Right lung (tissue), 2 donors: ENCODE measurements at regions not wholly inside any gene's neighbourhood (a gene's known extent, or its start where the extent isn't known, plus 50 kb on each side); places are given as distances from the start of the nearest gene placed in this dataset.
"Not testable (repeated sequence)": the region's sequence is repeated elsewhere in the genome, so short reads cannot be mapped to it uniquely, and the experiment has no call there.

Source experiments
- DNase-seq, 2 donors: peaks; one replicate each; pipeline ENCODE4 v3.0.0-alpha.2; 2013

DNA sequence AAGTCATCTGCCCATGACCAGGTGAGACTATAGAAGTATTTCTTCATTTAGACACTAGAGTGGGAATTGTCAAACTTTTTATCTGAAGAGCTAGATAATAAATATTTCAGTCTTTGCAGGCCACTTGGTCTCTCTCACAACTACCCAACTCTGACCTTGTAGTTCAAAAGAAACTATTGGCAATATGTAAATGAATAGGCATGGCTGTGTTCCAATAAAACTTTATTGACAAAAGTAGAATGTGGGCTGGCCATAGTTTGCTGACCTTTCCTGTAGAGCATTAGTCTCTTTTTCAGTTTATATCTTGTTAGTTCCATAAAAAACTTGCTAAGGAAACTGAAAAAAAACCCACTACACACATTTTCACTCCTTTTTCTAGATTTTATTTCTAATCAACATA is 535.5 kb downstream of the PRR16 start:
- no peak for DNase-seq

DNA sequence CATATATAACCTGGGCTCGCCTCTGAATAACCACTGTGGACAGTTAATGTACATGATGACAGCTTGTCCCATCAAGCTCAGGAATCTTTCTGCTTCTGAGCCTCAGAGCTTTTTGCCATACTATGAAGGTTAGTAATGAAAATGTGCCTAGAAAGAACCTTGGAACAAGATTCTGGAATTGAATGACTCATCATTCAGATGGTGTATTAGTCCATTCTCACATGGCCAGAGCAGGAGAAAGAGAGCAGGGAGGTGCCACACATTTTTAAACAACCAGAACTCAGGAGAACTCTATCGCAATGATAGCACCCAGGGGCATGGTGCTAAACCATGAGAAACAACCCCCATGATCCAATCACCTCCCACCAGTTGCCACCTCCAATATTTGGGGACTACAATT is 542.1 kb downstream of the PRR16 start:
- DNase-seq = no peak

DNA sequence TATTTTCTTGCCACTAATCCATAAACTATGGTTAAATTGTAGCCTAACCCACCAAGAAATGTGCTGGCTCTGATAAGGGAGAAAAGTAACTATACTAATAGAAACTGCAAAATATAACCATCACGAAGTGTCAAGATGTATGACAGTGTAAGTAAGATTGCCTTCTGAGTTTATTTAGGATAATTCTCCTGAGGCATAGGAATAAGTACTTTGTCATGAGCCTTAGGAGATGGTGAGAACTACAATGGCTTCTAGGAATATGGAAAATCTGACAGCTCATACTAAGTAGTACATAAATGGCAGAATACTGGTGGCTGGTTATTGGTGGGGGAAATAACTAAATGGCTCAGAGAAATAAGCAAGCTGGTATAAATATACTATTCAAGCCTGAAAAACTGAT is 543.9 kb downstream of the PRR16 start:
- DNase-seq = no peak

DNA sequence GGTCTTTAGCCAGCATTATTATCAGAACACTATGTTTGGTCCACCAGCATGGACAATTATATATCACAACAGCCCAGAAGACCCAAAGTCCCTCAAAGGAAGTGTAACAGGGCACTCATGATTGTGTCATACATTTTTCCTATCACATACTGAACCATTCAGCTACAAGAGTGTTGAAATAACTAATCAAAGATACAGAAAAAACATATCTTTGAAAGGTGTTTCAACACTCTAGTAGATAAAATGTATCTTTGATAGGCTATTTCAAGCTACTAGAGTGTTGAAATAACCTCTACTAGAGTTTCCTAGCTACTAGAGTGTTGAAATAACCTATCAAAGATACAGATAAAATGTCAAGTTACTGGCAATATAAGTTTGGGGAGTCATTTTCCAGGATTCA is 545.0 kb downstream of the PRR16 start:
- DNase-seq = no peak

DNA sequence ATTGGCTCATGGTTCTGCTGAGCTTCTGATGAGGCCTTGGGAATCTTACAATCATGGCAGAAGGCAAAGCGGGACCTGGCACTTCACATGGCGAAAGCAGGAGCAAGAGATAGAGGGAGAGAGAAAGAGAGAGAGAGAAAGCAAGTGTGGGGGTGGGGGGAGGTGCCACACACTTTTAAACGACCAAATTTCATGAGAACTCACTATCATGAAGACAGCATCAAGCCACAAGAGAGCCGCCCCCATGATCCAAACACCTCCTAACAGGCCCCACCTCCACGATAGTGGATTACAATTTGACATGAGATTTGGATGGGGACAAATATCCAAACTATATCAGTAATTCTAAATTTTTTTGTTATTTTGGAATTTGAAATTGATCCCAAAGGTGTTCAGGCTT is 553.9 kb downstream of the PRR16 start:
- DNase-seq = no peak

DNA sequence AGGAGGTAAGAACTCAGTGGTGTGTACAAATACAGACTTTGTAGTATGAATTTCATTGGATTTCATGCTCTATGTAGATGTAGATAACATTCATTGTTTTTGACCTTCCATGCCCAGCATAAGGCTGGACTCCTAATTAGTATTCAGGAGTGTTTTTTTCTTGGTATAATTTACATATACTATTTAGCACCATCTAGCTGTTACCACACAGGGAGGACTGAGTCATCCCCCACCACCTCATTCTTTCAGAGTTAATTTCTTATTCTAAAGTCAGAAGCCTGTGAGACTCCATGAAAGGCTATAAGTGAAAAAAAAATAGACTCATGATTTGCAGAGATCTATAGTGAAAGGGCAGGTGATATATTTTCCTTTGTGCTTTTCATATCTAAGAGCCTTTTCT is 555.0 kb downstream of the PRR16 start:
- DNase-seq = no peak

DNA sequence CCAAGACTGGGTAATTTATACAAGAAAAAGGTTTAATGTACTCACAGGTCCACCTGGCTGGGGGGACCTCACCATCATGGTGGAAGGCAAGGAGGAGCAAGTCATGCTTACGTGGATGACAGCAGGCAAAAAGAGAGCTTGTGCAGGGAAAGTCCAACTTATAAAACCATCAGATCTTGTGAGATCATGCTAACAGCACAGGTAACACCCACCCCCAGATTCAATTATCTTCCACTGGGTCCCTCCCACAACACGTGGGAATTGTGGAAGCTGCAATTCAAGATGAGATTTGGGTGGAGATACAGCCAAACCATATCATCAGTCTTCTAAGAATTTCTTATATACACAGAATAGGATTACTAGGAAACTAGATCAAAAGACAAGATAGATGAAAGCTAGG is 555.6 kb downstream of the PRR16 start:
- no peak for DNase-seq

DNA sequence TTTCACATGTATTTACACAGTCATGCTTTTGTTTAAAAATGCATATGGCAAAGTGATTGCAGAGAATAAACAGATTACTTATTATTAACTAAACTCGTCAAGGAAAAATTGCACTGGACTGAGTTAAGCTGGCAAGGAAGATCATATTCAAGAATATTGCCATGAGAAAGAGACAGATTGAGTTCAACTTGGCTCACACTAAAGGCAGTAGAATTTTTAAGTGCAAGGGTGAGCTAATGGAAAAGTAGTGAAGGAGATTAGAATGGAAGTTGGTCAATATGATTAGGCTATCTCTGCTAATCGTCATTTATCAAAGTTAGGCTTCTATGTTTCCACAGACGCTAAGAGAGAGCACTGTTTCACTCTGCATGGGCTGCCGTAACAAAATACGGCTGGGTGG is 557.6 kb downstream of the PRR16 start:
- peak; percentile 64 to 69 for DNase-seq

DNA sequence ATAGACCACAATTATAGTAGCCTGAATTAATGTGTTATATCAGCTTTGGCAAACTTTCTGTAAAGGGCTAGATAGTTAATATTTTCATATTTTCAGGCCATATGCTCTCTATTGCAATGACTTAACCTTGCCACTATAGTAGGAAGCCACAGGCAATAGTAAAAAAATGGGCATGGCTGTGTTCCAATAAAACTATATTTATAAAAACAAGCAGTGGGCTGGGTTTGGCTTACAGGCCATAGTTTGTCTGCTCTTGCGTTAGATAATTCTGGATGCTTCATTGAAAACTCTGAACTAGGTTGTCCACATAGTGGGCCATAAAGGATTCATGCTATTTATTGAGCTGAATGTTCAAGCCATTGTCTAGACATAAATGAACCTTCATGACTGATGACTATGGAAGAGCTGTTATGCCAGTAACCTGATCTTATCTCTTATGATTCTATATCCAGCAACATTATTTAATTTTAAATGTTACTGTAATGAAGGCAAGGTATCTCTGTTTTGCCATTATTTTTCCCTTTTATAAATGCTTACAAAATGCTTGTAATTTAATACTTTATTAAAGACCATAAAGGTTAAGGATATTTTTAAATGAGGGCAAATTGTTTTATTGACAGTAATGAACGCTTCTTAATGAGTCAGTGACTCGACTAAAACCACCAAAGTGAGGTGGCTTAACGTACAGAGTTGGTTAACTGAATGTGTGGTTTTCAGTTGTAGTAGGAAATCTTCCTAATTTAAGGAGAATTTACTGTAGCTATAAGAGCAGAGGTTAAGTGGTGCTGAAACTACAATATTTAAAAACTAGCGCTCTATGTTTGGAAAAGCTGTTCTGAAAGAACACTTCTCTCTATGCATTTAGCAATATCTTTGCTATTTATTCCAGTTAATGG is 560.6 kb downstream of the PRR16 start:
- DNase-seq = no peak

DNA sequence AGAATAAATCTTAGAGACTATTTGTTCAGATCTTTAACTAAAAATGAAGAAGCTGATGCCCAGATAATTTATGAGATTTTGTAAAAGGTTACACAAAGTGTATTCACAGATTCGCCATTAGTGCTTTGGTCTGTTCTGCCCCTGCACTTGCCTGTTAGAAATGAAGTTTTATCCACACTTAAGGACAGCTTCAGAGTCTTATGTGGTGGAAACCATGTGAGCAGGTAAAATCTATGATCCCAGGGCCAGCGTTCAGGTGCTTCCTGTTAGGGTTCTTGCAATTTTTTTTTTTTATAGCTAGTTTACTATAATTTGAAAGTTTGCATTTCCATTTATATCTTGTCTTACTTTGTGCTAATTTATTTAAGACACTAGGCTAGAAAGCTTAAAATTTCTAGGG is 561.6 kb downstream of the PRR16 start:
- DNase-seq = no peak

DNA sequence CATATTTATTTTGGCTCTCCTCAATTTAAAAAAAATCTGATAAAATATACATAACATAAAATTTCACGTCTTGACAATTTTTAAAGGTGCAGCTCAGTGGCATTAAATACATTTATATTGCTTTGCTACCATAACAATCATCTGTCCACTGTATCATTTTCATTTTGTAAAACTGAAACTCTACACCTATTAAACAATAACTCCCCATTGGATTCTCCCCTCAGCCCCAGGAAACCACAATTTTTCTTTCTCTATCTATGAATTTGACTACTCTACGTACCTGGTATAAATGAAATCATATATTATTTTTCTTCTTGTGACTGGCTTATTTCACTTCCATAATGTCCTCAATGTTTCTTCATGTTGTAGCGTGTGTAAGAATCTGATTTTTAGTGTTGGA is 563.5 kb downstream of the PRR16 start:
- DNase-seq = no peak

DNA sequence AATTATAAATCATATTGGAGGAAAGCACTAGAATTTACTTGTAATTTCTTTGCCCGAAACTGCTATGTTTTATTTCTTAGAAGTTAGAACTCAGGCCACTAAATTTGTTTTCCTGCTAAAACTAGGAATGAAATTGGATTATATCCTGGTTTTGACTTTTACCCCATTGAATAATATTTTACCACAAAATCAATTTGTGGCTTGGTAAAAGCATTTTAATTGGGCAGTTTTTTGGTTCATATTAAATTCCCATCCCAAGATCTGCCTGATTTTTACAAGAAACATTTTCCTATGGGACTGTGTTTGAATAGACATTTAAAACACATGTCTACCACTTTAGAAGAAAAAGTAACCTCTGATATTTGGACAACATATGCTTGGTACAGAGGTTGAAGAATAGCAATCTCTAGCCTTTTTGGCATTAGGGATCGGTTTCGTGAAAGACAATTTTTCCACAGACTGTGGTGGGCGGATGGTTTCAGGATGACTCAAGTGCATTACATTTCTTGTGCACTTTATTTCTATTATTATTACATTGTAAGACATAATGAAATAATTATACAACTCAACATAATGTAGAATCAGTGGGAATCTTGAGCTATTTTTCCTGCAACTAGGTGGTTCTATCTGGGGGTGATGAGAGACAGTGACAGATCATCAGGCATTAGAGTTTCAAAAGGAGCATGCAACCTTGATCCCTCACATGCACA is 565.6 kb downstream of the PRR16 start:
- DNase-seq = no peak

DNA sequence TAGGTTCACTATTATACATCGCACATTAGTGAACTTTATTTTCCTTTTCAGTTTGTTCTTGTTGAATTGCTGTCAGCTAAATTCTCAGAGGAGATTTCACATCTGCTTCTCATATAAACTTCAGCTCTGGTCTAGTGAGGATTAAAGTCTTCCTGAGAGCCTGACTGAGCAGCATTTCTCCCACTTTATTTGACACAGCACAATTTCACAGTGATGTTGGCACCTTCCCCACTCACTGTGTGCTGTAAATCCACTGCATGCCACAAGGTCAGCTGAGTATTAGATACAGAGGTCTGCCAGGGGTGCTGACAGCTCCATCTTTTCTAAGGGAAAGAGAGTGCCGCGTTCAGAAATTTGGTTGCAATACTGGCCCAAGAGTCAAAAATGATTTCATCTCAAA is 567.4 kb downstream of the PRR16 start:
- peak; percentile 32 to 36 for DNase-seq

DNA sequence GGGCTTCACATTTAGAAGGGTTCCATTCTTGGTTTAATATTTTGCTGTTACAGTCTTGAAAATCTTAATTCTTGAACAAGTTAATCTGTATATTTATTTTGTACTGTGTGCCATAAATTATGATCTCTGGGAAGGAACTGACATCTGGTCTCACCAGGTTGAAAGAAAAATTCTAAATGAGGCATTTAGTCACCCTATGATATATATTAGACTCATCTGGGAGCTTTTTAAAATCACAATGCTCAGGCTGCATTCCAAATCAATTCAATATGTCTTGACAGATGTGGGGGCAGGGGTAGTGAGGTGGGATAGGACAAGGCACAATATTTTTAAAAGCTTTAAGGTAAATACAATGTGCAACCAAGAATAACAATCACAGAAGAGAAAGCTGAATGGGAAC is 569.2 kb downstream of the PRR16 start:
- DNase-seq = no peak

DNA sequence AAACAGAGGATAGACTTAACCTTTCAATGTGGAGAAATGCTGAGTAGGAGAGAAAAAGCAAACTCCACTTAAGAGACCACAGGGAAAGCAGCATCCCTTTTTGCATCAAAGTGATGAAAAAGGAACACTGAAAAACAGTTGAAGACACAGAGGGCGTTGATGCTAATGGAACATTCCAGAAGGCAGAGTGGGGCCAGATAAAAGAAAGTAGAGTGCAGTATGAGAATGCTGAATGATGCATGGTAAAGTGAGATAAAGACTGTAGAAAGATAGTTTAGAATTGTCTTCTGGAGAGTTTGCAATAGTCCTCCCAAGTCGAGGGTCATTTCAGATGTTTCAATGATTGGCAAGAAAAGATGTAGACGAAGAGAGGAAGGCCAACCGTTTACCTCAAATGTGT is 574.3 kb downstream of the PRR16 start:
- no peak for DNase-seq

DNA sequence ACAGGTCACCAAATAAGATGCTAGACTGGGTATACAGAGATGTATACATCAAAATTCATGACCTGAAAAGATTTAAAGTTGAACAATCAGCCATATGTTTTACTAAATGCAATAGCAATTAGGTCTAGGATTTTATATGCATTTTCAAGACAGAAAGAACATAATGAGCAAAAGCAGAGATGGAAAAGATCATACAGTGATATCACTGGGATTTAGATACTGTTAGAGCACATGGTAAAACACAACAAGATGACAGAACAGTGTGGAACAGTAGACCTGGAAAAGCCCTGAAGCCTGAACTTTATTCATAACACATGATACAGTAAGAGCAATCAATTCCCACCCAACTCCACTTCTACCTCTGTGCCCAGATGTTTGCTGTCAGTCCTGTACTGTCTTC is 585.9 kb downstream of the PRR16 start:
- no peak for DNase-seq

DNA sequence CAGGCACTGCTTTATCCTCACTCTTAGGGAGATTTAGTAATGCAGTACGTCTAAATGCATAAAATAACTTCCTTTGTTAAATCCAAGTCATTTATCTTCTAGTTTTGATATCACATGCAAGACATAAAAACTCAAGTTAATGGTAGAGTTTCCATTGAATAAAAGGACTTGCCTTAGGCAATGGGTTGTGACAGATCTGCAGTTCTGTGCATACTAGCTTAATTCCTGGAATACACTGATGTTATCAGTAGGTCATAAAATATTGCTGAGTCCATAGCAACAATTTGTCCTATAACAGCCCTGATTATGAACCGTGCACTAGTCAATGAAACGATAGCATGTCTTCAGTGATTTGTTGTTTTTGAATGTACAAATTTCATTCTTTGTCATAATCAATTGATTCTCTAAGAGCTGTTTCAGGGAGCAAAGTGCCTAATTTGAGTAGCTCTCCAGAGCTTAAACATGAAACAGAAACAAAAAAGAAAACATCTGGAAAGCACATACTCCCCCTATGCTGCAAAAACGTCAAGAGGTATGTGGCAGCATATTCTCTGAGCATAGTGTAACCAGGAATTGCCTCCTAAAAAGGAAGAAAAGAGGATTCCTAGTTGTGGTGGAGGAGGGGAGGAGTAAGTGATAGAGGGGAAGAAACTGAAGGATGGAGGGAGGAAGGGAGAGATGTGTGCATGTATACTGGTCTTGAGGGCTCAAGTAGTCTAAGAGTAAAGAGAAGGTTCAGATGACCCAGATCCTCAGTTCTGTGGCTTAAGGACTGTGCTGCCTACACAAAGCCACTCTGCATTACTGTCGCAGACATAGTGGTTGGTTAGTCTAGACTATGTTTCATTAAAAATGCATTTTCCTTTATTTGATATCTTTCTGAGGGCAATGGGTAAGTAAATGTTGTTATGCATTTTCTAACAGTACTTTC is 589.2 kb downstream of the PRR16 start:
- DNase-seq = no peak

DNA sequence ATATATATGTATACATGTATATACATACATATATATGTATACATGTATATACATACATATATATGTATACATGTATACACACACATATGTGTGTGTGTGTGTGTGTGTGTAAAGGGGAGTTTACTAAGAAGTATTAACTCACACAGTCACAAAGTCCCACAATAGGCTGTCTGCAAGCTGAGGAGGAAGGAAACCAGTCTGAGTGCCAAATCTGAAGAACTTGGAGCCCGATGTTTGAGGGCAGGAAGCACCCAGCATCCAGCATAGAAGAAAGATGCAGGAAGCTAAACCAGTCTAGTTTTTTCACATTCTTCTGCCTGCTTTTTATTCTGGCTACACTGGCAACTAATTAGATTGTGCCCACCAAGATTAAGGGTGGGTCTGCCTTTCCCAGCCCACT is 591.5 kb downstream of the PRR16 start:
- no peak for DNase-seq

DNA sequence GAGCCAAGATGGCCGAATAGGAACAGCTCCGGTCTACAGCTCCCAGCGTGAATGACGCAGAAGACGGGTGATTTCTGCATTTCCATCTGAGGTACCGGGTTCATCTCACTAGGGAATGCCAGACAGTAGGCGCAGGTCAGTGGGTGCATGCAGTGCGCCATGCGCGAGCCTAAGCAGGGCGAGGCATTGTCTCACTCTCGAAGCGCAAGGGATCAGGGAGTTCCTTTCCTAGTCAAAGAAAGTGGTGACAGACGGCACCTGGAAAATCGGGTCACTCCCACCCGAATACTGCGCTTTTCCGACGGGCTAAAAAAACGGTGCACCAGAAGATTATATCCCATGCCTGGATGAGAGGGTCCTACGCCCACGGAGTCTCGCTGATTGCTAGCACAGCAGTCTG is 600.1 kb downstream of the PRR16 start:
- DNase-seq = not testable (repeated sequence)

DNA sequence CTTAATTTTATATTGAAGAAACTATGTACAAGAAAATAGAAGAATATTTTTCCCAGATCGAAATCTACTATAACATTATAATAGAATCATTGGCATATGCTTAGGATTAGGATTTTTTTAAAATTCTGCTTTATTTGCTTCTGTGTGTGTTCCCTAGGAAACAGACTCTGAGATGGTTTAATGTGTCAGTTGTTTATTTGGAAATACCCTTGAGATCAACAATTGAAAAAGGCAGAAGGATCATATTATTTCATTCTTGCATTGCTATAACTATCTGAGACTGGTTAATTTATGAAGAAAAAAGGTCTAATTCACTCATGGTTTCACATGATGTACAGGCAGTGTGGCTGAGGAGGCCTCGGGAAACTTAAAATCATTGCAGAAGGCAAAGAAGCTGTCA is 622.6 kb downstream of the PRR16 start:
- no peak for DNase-seq

DNA sequence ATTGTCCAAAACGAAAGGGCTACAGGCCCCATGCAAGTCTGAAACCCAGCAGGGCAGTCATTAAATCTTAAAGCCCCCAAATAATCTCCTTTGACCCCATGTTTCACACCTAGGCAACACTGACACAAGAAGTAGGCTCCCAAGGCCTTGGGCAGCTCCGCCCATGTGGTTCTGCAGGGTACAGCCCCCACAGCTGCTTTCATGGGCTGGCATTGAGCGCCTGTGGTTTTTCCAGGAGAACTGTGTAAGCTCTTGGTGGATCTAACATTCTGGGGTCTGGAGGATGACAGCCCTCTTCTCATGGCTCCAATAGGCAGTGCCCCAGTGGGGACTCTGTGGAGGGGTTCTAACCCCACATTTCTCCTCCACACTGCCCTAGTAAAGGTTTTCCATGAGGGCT is 623.5 kb downstream of the PRR16 start:
- DNase-seq = no peak

DNA sequence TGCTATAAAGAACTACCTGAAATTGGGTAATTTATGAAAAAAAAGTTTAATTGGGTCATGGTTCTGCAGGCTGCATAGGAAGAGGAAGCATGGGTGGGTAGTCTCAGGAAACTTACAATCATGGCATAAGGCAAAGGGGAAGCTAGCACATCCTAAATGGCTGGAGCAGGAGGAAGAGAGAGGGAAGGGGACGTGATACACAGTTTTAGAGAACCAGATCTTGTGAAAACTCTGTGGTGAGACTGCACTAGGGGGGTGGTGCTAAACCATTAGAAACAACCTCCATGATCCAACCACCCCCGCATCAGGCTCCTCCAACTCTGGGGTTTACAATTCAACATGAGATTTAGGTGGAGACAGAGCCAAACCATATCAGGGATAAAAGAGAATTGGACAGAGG is 624.2 kb downstream of the PRR16 start:
- DNase-seq = no peak
